ENCODE measurements at regions not wholly inside any gene's neighbourhood (a gene's known extent, or its start where the extent isn't known, plus 50 kb on each side); places are given as distances from the start of the nearest gene placed in this dataset.
A peak's percentile ranks its signal among the peaks of the same experiment; 100 is the strongest.

DNA sequence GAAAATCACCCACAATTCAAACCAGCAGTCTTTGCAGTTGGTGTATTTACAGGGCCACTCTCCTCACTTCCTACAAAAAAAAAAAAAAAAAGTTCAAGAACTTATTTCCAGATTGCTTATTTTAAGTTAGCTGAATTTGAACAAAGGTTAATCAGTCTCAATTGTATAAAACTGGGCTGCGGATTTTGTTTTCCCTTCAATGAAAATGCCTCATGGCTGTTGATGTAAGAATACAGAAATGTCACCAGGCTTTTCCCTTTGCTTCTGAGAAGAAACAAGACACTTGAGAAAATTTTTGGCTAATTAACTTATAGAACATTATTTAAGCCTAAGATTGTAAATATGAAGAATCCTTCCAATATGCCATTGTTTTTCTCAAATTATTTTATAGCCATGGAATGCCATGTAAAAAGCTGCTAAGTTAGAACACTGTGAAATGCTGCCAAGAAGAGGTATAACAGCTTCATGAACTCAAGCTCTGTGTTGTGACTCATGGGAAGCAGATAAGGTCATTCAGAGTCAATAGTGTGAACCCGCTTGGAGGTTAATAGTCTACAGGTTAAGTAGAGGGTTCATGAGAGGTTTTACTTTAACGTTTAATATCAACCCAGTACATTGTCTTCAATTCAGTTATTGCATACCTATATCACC lies 84.3 kb upstream of the ABI3BP start:
- Histone ChIP-seq H3K4me3 (ENCODE audit: control insufficient read depth in 1 of 7, extremely low read depth in 1 of 7, insufficient read depth in 4 of 7, low read depth in 2 of 7, low read length in 6 of 7) (no peak overlapping the region), H3K4me1 (ENCODE audit: control extremely low read depth in 1 of 4, control insufficient read depth in 4 of 4, insufficient read depth in 4 of 4, low read length in 3 of 4) (no peaks in the 10 kb centered on the region), H3K27ac (ENCODE audit: insufficient read depth in 1 of 2, low read depth in 1 of 2, low read length in 2 of 2, poor library complexity in 1 of 2, severe bottlenecking in 2 of 2) (no peak overlapping the region), H3K9me3 (ENCODE audit: control extremely low read depth in 1 of 5, control insufficient read depth in 4 of 5, insufficient read depth in 2 of 5, low read depth in 1 of 5, low read length in 4 of 5) (no peaks in the 10 kb centered on the region), H3K36me3 (ENCODE audit: control insufficient read depth in 4 of 4, insufficient read depth in 4 of 4, low read length in 3 of 4) (no peaks in the 10 kb centered on the region), H3K27me3 (replicated peaks in 2 of 5; ENCODE audit: control insufficient read depth in 4 of 5, insufficient read depth in 5 of 5, low read length in 4 of 5) (no peaks in the 10 kb centered on the region)
- ChIA-PET POLR2A (interaction anchor here (0.6 to 0.7 kb wide), 2 partner anchors 374 to 864 kb away, joined by 5 read pairs; no protein-coding TSS in a partner anchor), CTCF (no interaction called here)
- no peak for DNase-seq
- 100% methylated on average over 1 of the region's 3 CpGs for WGBS (ENCODE audit: insufficient coverage)

DNA sequence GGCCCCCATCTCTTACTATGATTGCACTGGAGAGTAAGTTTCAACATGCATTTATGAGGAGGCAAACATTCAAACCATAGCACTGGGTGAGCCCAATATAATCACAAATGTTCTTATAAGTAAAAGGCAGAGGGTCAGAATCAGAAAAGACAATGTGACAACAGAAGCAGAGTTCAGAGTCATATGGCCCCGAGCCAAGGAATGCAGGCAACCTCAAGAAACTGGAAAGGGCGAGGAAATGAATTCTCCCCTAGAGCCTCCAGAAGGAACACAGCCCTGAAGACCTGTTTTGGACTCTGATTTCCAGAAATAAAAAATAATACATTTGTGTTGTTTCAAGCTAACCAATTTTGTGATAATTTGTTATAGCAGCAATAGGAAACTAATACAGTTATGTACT lies 81.3 kb upstream of the ABI3BP start:
- 100% methylated on average over 1 of the region's 2 CpGs for WGBS (ENCODE audit: insufficient coverage)
- Histone ChIP-seq H3K9me3 (ENCODE audit: control extremely low read depth in 1 of 5, control insufficient read depth in 4 of 5, insufficient read depth in 2 of 5, low read depth in 1 of 5, low read length in 4 of 5) (no peaks in the 10 kb centered on the region), H3K4me3 (ENCODE audit: control insufficient read depth in 1 of 7, extremely low read depth in 1 of 7, insufficient read depth in 4 of 7, low read depth in 2 of 7, low read length in 6 of 7) (no peak overlapping the region), H3K27ac (ENCODE audit: insufficient read depth in 1 of 2, low read depth in 1 of 2, low read length in 2 of 2, poor library complexity in 1 of 2, severe bottlenecking in 2 of 2) (no peak overlapping the region), H3K4me1 (ENCODE audit: control extremely low read depth in 1 of 4, control insufficient read depth in 4 of 4, insufficient read depth in 4 of 4, low read length in 3 of 4) (peaks cover 0 to 2% (median 0%) of the 10 kb centered on the region in 4 experiments), H3K27me3 (replicated peaks in 2 of 5; ENCODE audit: control insufficient read depth in 4 of 5, insufficient read depth in 5 of 5, low read length in 4 of 5) (no peaks in the 10 kb centered on the region), H3K36me3 (ENCODE audit: control insufficient read depth in 4 of 4, insufficient read depth in 4 of 4, low read length in 3 of 4) (no peaks in the 10 kb centered on the region)
- POLR2A ChIA-PET, result no interaction called here
- CTCF ChIA-PET, result no interaction called here
- DNase-seq, result no peak

GRCh38 chr3:101072300-101072699 lies 79.1 kb upstream of the ABI3BP start:
- ChIA-PET CTCF (no interaction called here), POLR2A (no interaction called here)
- Histone ChIP-seq H3K9me3 (ENCODE audit: control extremely low read depth in 1 of 5, control insufficient read depth in 4 of 5, insufficient read depth in 2 of 5, low read depth in 1 of 5, low read length in 4 of 5) (no peaks in the 10 kb centered on the region), H3K36me3 (ENCODE audit: control insufficient read depth in 4 of 4, insufficient read depth in 4 of 4, low read length in 3 of 4) (no peaks in the 10 kb centered on the region), H3K27ac (ENCODE audit: insufficient read depth in 1 of 2, low read depth in 1 of 2, low read length in 2 of 2, poor library complexity in 1 of 2, severe bottlenecking in 2 of 2) (no peak overlapping the region), H3K27me3 (replicated peaks in 2 of 5; ENCODE audit: control insufficient read depth in 4 of 5, insufficient read depth in 5 of 5, low read length in 4 of 5) (no peaks in the 10 kb centered on the region), H3K4me1 (ENCODE audit: control extremely low read depth in 1 of 4, control insufficient read depth in 4 of 4, insufficient read depth in 4 of 4, low read length in 3 of 4) (peaks cover 0 to 2% (median 0%) of the 10 kb centered on the region in 4 experiments), H3K4me3 (ENCODE audit: control insufficient read depth in 1 of 7, extremely low read depth in 1 of 7, insufficient read depth in 4 of 7, low read depth in 2 of 7, low read length in 6 of 7) (no peak overlapping the region)
- WGBS (ENCODE audit: insufficient coverage), result no CpG with 5 or more reads among the region's 4 CpGs
- DNase-seq, result peak in 2 of 3 donors; percentile 1 to 11

GRCh38 chr3:101070799-101071121 lies 77.5 kb upstream of the ABI3BP start:
- Histone ChIP-seq H3K4me1 (ENCODE audit: control extremely low read depth in 1 of 4, control insufficient read depth in 4 of 4, insufficient read depth in 4 of 4, low read length in 3 of 4) (peaks cover 0 to 2% (median 0%) of the 10 kb centered on the region in 4 experiments), H3K9me3 (ENCODE audit: control extremely low read depth in 1 of 5, control insufficient read depth in 4 of 5, insufficient read depth in 2 of 5, low read depth in 1 of 5, low read length in 4 of 5) (no peaks in the 10 kb centered on the region), H3K27ac (ENCODE audit: insufficient read depth in 1 of 2, low read depth in 1 of 2, low read length in 2 of 2, poor library complexity in 1 of 2, severe bottlenecking in 2 of 2) (no peak overlapping the region), H3K27me3 (replicated peaks in 2 of 5; ENCODE audit: control insufficient read depth in 4 of 5, insufficient read depth in 5 of 5, low read length in 4 of 5) (no peaks in the 10 kb centered on the region), H3K36me3 (ENCODE audit: control insufficient read depth in 4 of 4, insufficient read depth in 4 of 4, low read length in 3 of 4) (no peaks in the 10 kb centered on the region), H3K4me3 (ENCODE audit: control insufficient read depth in 1 of 7, extremely low read depth in 1 of 7, insufficient read depth in 4 of 7, low read depth in 2 of 7, low read length in 6 of 7) (no peak overlapping the region)
- CTCF ChIA-PET, result interaction anchor here (0.9 to 2.9 kb wide), 4 partner anchors 218 to 561 kb away, joined by 3 to 10 read pairs (median 3); no protein-coding TSS in a partner anchor
- DNase-seq, result no peak
- POLR2A ChIA-PET, result no interaction called here

- Histone ChIP-seq H3K4me1 (ENCODE audit: control extremely low read depth in 1 of 4, control insufficient read depth in 4 of 4, insufficient read depth in 4 of 4, low read length in 3 of 4) (peaks cover 0 to 2% (median 0%) of the 10 kb centered on the region in 4 experiments), H3K9me3 (ENCODE audit: control extremely low read depth in 1 of 5, control insufficient read depth in 4 of 5, insufficient read depth in 2 of 5, low read depth in 1 of 5, low read length in 4 of 5) (no peaks in the 10 kb centered on the region), H3K36me3 (ENCODE audit: control insufficient read depth in 4 of 4, insufficient read depth in 4 of 4, low read length in 3 of 4) (no peaks in the 10 kb centered on the region), H3K4me3 (ENCODE audit: control insufficient read depth in 1 of 7, extremely low read depth in 1 of 7, insufficient read depth in 4 of 7, low read depth in 2 of 7, low read length in 6 of 7) (peak overlapping the region in 1 of 7 experiments; percentile 30), H3K27me3 (replicated peaks in 2 of 5; ENCODE audit: control insufficient read depth in 4 of 5, insufficient read depth in 5 of 5, low read length in 4 of 5) (no peaks in the 10 kb centered on the region), H3K27ac (ENCODE audit: insufficient read depth in 1 of 2, low read depth in 1 of 2, low read length in 2 of 2, poor library complexity in 1 of 2, severe bottlenecking in 2 of 2) (no peak overlapping the region)
- WGBS (ENCODE audit: insufficient coverage), result 48% methylated on average over 5 of the region's 6 CpGs
- ChIA-PET CTCF (interaction anchor here (0.9 to 2.9 kb wide), 4 partner anchors 217 to 562 kb away, joined by 3 to 10 read pairs (median 3); no protein-coding TSS in a partner anchor), POLR2A (no interaction called here)
- peak; percentile 43 to 66 (median 57) for DNase-seq
These were observed 76.9 kb upstream of the ABI3BP start for GRCh38 chr3:101069901-101070798.

DNA sequence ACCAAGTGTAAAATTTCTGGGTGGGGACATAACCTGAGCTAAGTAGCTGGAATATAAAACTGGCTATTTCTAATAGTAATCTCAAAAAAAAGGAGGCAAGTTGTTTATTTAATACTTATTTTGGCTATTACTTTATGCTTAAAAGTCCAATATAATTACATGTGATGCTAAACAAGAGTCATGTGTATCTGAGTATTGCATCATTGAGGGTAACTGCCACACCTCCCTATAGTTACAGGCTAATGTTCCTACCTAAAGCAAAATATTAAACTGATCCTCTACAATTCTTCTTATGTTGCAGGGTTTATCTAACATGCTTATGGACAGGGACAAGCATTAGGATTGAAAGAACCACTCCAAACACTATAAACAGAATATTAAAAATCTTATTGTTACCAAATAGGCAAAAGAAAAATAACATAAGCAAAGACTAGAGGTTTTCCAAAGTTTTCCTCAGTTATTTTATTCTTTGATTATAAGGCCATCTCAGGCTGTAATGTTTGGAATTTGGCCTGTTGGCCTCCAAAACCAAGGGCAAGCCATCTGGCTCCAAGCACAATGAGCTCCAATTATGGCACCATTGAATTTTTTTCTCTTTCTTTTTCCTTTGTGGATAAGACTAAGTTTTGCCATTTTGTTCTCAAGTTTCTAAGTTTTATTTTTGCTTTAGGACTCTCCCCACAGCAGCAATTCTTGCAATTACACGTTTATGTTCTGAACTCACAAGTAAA lies 75.8 kb upstream of the ABI3BP start:
- H3K9me3 ChIP-seq (ENCODE audit: control extremely low read depth in 1 of 5, control insufficient read depth in 4 of 5, insufficient read depth in 2 of 5, low read depth in 1 of 5, low read length in 4 of 5), result no peaks in the 10 kb centered on the region
- peaks cover 0 to 2% (median 0%) of the 10 kb centered on the region in 4 experiments for H3K4me1 ChIP-seq (ENCODE audit: control extremely low read depth in 1 of 4, control insufficient read depth in 4 of 4, insufficient read depth in 4 of 4, low read length in 3 of 4)
- H3K27ac ChIP-seq (ENCODE audit: insufficient read depth in 1 of 2, low read depth in 1 of 2, low read length in 2 of 2, poor library complexity in 1 of 2, severe bottlenecking in 2 of 2), result no peak overlapping the region
- DNase-seq, result no peak
- H3K4me3 ChIP-seq (ENCODE audit: control insufficient read depth in 1 of 7, extremely low read depth in 1 of 7, insufficient read depth in 4 of 7, low read depth in 2 of 7, low read length in 6 of 7), result no peak overlapping the region
- no peaks in the 10 kb centered on the region for H3K27me3 ChIP-seq (replicated peaks in 2 of 5; ENCODE audit: control insufficient read depth in 4 of 5, insufficient read depth in 5 of 5, low read length in 4 of 5)
- CTCF ChIA-PET, result interaction anchor here (2.9 kb wide), 1 partner anchor 313 kb away, joined by 10 read pairs; no protein-coding TSS in a partner anchor
- no peaks in the 10 kb centered on the region for H3K36me3 ChIP-seq (ENCODE audit: control insufficient read depth in 4 of 4, insufficient read depth in 4 of 4, low read length in 3 of 4)
- 50% methylated on average over 1 of the region's 1 CpG for whole genome bisulfite sequencing (ENCODE audit: insufficient coverage)
- POLR2A ChIA-PET, result no interaction called here
